22Rv1 (cell line): ENCODE measurements at regions not wholly inside any gene's neighbourhood (a gene's known extent, or its start where the extent isn't known, plus 50 kb on each side); places are given as distances from the start of the nearest gene placed in this dataset.

Experiments
- CTCF ChIP-seq: fragments of 450-650 bp; IDR thresholded peaks from 2 replicates; pipeline ENCODE4 v1.5.1; 2017; ENCODE audit warnings: mild to moderate bottlenecking
- ZFX ChIP-seq: fragments of 450-650 bp; IDR thresholded peaks from 2 replicates; pipeline ENCODE4 v1.6.1; 2017; ENCODE audit warnings: antibody characterized with exemption, borderline replicate concordance

- TF ChIP-seq CTCF = no peak
- TF ChIP-seq ZFX = no peak
Measured at GRCh38 chr21:25300632-25301031, 306.6 kb downstream of the MRPL39 start.
